Transverse colon (tissue), 4 donors: ENCODE measurements at regions not wholly inside any gene's neighbourhood (a gene's known extent, or its start where the extent isn't known, plus 50 kb on each side); places are given as distances from the start of the nearest gene placed in this dataset.

Source experiments
- EP300 ChIP-seq: sonication (generic); formaldehyde crosslinking; IDR thresholded peaks from one replicate; pipeline ENCODE4 v1.6.1; 2017; ENCODE audit warnings: antibody characterized with exemption, low read depth
- POLR2A ChIP-seq: fragments of 450-650 bp; IDR thresholded peaks from one replicate; pipeline ENCODE4 v1.6.1; 2016; ENCODE audit warnings: antibody characterized with exemption, mild to moderate bottlenecking, moderate library complexity
- POLR2AphosphoS5 ChIP-seq, 3 donors: sonication (generic); formaldehyde crosslinking; IDR thresholded peaks; one replicate each; pipeline ENCODE4 v1.6.1; 2016; ENCODE audit warnings: antibody characterized with exemption in 3 of 3
- TF ChIP-seq, protein P1 (sequence below), 5 experiments: fragments of 200-600 bp in 3 of 5; fragments of 450-650 bp in 2 of 5; sonication (generic) in 3 of 5; IDR thresholded peaks; 1 replicate in 2 of 5; 2 replicates in 3 of 5; pipeline ENCODE4 v1.5.1; 2016 to 2017; ENCODE audit warnings: antibody characterized with exemption in 5 of 5, inconsistent platforms in 3 of 5, mild to moderate bottlenecking in 2 of 5, moderate library complexity in 1 of 5

- TF ChIP-seq, protein P1, sequence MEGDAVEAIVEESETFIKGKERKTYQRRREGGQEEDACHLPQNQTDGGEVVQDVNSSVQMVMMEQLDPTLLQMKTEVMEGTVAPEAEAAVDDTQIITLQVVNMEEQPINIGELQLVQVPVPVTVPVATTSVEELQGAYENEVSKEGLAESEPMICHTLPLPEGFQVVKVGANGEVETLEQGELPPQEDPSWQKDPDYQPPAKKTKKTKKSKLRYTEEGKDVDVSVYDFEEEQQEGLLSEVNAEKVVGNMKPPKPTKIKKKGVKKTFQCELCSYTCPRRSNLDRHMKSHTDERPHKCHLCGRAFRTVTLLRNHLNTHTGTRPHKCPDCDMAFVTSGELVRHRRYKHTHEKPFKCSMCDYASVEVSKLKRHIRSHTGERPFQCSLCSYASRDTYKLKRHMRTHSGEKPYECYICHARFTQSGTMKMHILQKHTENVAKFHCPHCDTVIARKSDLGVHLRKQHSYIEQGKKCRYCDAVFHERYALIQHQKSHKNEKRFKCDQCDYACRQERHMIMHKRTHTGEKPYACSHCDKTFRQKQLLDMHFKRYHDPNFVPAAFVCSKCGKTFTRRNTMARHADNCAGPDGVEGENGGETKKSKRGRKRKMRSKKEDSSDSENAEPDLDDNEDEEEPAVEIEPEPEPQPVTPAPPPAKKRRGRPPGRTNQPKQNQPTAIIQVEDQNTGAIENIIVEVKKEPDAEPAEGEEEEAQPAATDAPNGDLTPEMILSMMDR (IDR thresholded peaks at IDR 0.05), result no peak
- TF ChIP-seq EP300 (no peak), POLR2AphosphoS5 (IDR thresholded peaks at IDR 0.05) (no peak), POLR2A (no peak)
Measured at GRCh38 chr13:108060111-108060510, 155.2 kb downstream of the LIG4 start.
